RWPE2 (cell line): ENCODE measurements at regions not wholly inside any gene's neighbourhood (a gene's known extent, or its start where the extent isn't known, plus 50 kb on each side); places are given as distances from the start of the nearest gene placed in this dataset.
"Not testable (repeated sequence)": the region's sequence is repeated elsewhere in the genome, so short reads cannot be mapped to it uniquely, and the experiment has no call there.

Experiments used
- ATAC-seq: fragments of 200-7000 bp; cut with Tn5 transposase; 3 replicates; pipeline ENCODE4 v1.9.1; 2021; ENCODE audit warnings: low read depth
- DNase-seq: peaks from one replicate; pipeline ENCODE4 v3.0.0-alpha.2; 2020; ENCODE audit warnings: low spot score
- H3K27ac ChIP-seq: fragments of 450-650 bp; 2 replicates; pipeline ENCODE4 v1.5.1; 2017; ENCODE audit warnings: mild to moderate bottlenecking; ENCODE audit not compliant: poor library complexity, severe bottlenecking
- H3K27me3 ChIP-seq: fragments of 250-450 bp; sonication (Bioruptor Pico); 2 replicates; pipeline ENCODE4 v1.5.1; 2021; ENCODE audit warnings: mild to moderate bottlenecking, moderate library complexity; ENCODE audit not compliant: insufficient read depth, poor library complexity, severe bottlenecking
- H3K36me3 ChIP-seq: fragments of 250-450 bp; sonication (Bioruptor Pico); 2 replicates; pipeline ENCODE4 v1.5.1; 2020; ENCODE audit warnings: low read depth, mild to moderate bottlenecking, moderate library complexity
- H3K4me1 ChIP-seq: fragments of 250-450 bp; sonication (Bioruptor Pico); 2 replicates; pipeline ENCODE4 v1.5.1; 2021; ENCODE audit warnings: mild to moderate bottlenecking, moderate library complexity; ENCODE audit not compliant: insufficient read depth, poor library complexity, severe bottlenecking
- H3K4me3 ChIP-seq: fragments of 250-450 bp; sonication (Bioruptor Pico); 2 replicates; pipeline ENCODE4 v1.5.1; 2021; ENCODE audit warnings: mild to moderate bottlenecking, moderate library complexity; ENCODE audit not compliant: severe bottlenecking
- H3K9me3 ChIP-seq: fragments of 250-450 bp; sonication (Bioruptor Pico); 2 replicates; pipeline ENCODE4 v1.5.1; 2021; ENCODE audit warnings: mild to moderate bottlenecking, moderate library complexity; ENCODE audit not compliant: severe bottlenecking
- CTCF ChIP-seq: fragments of 450-650 bp; IDR thresholded peaks from one replicate; pipeline ENCODE4 v1.5.1; 2017; ENCODE audit warnings: mild to moderate bottlenecking, moderate library complexity; ENCODE audit not compliant: poor library complexity, severe bottlenecking

GRCh38 chr17:45622295-45622694 is 131.8 kb upstream of the PLEKHM1 start:
- not testable (repeated sequence) for DNase-seq, H3K27ac ChIP-seq

GRCh38 chr17:45628019-45628418 is 137.5 kb upstream of the PLEKHM1 start:
- no peaks in the 10 kb centered on the region for H3K27me3 ChIP-seq
- DNase-seq (no peak), ATAC-seq (no peak)
- no peak overlapping the region for H3K27ac ChIP-seq
- no peak overlapping the region for H3K4me3 ChIP-seq
- H3K36me3 ChIP-seq: peaks cover 56% of the 10 kb centered on the region
- TF ChIP-seq CTCF: no peak
- no peaks in the 10 kb centered on the region for H3K4me1 ChIP-seq
- no peaks in the 10 kb centered on the region for H3K9me3 ChIP-seq

More at GRCh38 chr17:45622295-45622694, 131.8 kb upstream of the PLEKHM1 start:
- H3K4me1 ChIP-seq, H3K27me3 ChIP-seq, H3K36me3 ChIP-seq, H3K9me3 ChIP-seq, H3K4me3 ChIP-seq: not testable (repeated sequence)
- peak; percentile 65 for ATAC-seq

GRCh38 chr17:45631941-45632340 is 141.4 kb upstream of the PLEKHM1 start:
- no peaks in the 10 kb centered on the region for H3K9me3 ChIP-seq
- H3K4me3 ChIP-seq: no peak overlapping the region
- TF ChIP-seq CTCF: no peak
- peaks cover 79% of the 10 kb centered on the region for H3K36me3 ChIP-seq
- DNase-seq: no peak
- no peaks in the 10 kb centered on the region for H3K27me3 ChIP-seq
- no peak for ATAC-seq
- no peaks in the 10 kb centered on the region for H3K4me1 ChIP-seq
- no peak overlapping the region for H3K27ac ChIP-seq

- TF ChIP-seq CTCF: no peak
- no peak for ATAC-seq
These were observed 144.7 kb upstream of the CRHR1 start for GRCh38 chr17:45639297-45639849.

GRCh38 chr17:45640141-45640850 is 143.8 kb upstream of the CRHR1 start:
- Histone ChIP-seq H3K4me3 (no peak overlapping the region), H3K4me1 (no peaks in the 10 kb centered on the region), H3K27me3 (no peaks in the 10 kb centered on the region), H3K9me3 (no peaks in the 10 kb centered on the region), H3K27ac (no peak overlapping the region), H3K36me3 (peaks cover 30% of the 10 kb centered on the region)
- ATAC-seq: peak; percentile 77
- DNase-seq: no peak
- peak; percentile 97 for TF ChIP-seq CTCF

More at GRCh38 chr17:45639297-45639849, 144.7 kb upstream of the CRHR1 start:
- no peak for DNase-seq
- Histone ChIP-seq H3K27ac (no peak overlapping the region), H3K4me3 (no peak overlapping the region), H3K27me3 (no peaks in the 10 kb centered on the region), H3K36me3 (peaks cover 35% of the 10 kb centered on the region), H3K9me3 (no peaks in the 10 kb centered on the region), H3K4me1 (no peaks in the 10 kb centered on the region)
